ENCODE measurements at regions not wholly inside any gene's neighbourhood (a gene's known extent, or its start where the extent isn't known, plus 50 kb on each side); places are given as distances from the start of the nearest gene placed in this dataset.
"Not testable (repeated sequence)": the region's sequence is repeated elsewhere in the genome, so short reads cannot be mapped to it uniquely, and the experiment has no call there.

- DNase-seq (ENCODE audit: low spot score in 2 of 2) (no peak), ATAC-seq (peak; percentile 51)
- Mint-ChIP-seq H3K27ac (peak overlapping the region; percentile 82), H3K4me3 (no peak overlapping the region), H3K9me3 (no peaks in the 10 kb centered on the region), H3K36me3 (no peaks in the 10 kb centered on the region), H3K4me1 (peaks cover 28% of the 10 kb centered on the region)
Measured at GRCh38 chr11:45374653-45375059, 88.5 kb upstream of the SYT13 start.

GRCh38 chr11:45374130-45374529 is 88.0 kb upstream of the SYT13 start:
- DNase-seq (ENCODE audit: low spot score in 2 of 2) = no peak
- H3K4me1 Mint-ChIP-seq = peaks cover 28% of the 10 kb centered on the region
- H3K36me3 Mint-ChIP-seq = no peaks in the 10 kb centered on the region
- no peak overlapping the region for H3K4me3 Mint-ChIP-seq
- ATAC-seq = no peak
- H3K9me3 Mint-ChIP-seq = no peaks in the 10 kb centered on the region
- H3K27ac Mint-ChIP-seq = peak overlapping the region; percentile 82

- DNase-seq (ENCODE audit: low spot score in 2 of 2) (no peak), ATAC-seq (no peak)
- no peak overlapping the region for H3K27ac Mint-ChIP-seq
- H3K9me3 Mint-ChIP-seq = no peaks in the 10 kb centered on the region
- H3K4me1 Mint-ChIP-seq = peaks cover 28% of the 10 kb centered on the region
- H3K4me3 Mint-ChIP-seq = no peak overlapping the region
- no peaks in the 10 kb centered on the region for H3K36me3 Mint-ChIP-seq
Measured at GRCh38 chr11:45373506-45374035, 87.4 kb upstream of the SYT13 start.

GRCh38 chr11:45372414-45372813 is 86.3 kb upstream of the SYT13 start:
- not testable (repeated sequence) for H3K9me3 Mint-ChIP-seq

DNA sequence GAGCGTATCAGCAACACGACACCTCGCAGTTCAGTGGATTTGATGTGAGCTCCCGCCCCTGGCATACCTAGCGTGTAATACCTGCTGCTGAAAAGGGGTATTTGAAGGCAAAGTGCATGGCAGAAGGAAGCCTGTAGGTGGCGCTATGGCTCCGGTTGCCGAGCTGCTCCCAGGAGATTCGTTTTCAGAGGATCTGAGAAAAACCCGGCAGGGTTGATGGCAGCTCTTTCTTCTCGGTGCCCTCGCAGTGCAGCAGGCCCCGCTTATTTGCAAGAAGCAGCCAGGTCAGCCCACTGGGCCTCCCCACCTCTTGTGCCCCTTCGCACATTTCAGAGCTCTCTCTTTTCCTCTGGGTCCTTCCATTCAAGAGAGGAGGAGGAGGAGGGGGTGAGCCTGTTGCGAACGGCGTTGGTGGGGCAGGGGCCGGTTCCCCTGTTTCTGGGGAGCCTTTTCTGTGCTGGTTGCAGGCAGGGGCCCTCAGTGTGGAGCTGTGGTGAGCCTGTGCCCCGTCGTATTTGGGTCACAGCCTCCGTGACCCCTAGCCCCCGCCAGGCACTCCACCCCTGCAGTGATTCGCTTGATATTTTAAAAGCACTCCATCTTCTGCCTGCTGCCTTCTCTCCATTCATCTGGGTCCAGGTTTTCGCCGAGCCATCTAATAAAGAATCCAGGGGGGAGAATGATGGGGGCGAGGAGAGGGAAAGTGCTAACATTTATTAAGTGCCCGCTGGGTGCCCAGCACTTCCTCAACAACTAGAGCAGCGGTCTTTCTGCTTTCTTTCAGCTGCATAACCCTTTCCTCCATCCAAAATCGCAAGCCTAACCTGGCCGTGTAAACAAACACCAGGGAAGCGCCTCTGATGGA is 85.3 kb upstream of the SYT13 start:
- Mint-ChIP-seq H3K4me1 (peaks cover 28% of the 10 kb centered on the region), H3K36me3 (no peaks in the 10 kb centered on the region), H3K27ac (no peak overlapping the region), H3K9me3 (no peaks in the 10 kb centered on the region), H3K4me3 (no peak overlapping the region)
- ATAC-seq (peak; percentile 68), DNase-seq (ENCODE audit: low spot score in 2 of 2) (peak; percentile 54 to 80)

More at GRCh38 chr11:45372414-45372813, 86.3 kb upstream of the SYT13 start:
- not testable (repeated sequence) for ATAC-seq; H3K4me3 Mint-ChIP-seq; H3K36me3 Mint-ChIP-seq; DNase-seq (ENCODE audit: low spot score in 2 of 2); H3K27ac Mint-ChIP-seq
- H3K4me1 Mint-ChIP-seq = peaks cover 28% of the 10 kb centered on the region

- ATAC-seq (no peak), DNase-seq (ENCODE audit: low spot score in 2 of 2) (no peak)
- Mint-ChIP-seq H3K9me3 (no peaks in the 10 kb centered on the region), H3K4me3 (no peak overlapping the region), H3K4me1 (peaks cover 14% of the 10 kb centered on the region), H3K36me3 (no peaks in the 10 kb centered on the region), H3K27ac (no peak overlapping the region)
Measured at GRCh38 chr11:45369313-45369712, 83.2 kb upstream of the SYT13 start.

GRCh38 chr11:45368697-45369096 is 82.6 kb upstream of the SYT13 start:
- Mint-ChIP-seq H3K36me3 (no peaks in the 10 kb centered on the region), H3K27ac (no peak overlapping the region), H3K9me3 (no peaks in the 10 kb centered on the region), H3K4me1 (peaks cover 8% of the 10 kb centered on the region), H3K4me3 (no peak overlapping the region)
- ATAC-seq (no peak), DNase-seq (ENCODE audit: low spot score in 2 of 2) (no peak)

- no peak overlapping the region for H3K4me3 Mint-ChIP-seq
Measured at GRCh38 chr11:45366619-45367190, 80.6 kb upstream of the SYT13 start.

GRCh38 chr11:45365961-45366618 is 79.9 kb upstream of the SYT13 start:
- no peak for ATAC-seq
- peaks cover 3% of the 10 kb centered on the region for H3K4me1 Mint-ChIP-seq
- no peak for DNase-seq (ENCODE audit: low spot score in 2 of 2)
- H3K4me3 Mint-ChIP-seq = no peak overlapping the region
- no peaks in the 10 kb centered on the region for H3K9me3 Mint-ChIP-seq
- H3K27ac Mint-ChIP-seq = no peak overlapping the region
- no peaks in the 10 kb centered on the region for H3K36me3 Mint-ChIP-seq

More at GRCh38 chr11:45366619-45367190, 80.6 kb upstream of the SYT13 start:
- no peak for DNase-seq (ENCODE audit: low spot score in 2 of 2)
- H3K27ac Mint-ChIP-seq = no peak overlapping the region
- H3K4me1 Mint-ChIP-seq = peaks cover 5% of the 10 kb centered on the region
- H3K36me3 Mint-ChIP-seq = no peaks in the 10 kb centered on the region
- H3K9me3 Mint-ChIP-seq = no peaks in the 10 kb centered on the region
- ATAC-seq = no peak

DNA sequence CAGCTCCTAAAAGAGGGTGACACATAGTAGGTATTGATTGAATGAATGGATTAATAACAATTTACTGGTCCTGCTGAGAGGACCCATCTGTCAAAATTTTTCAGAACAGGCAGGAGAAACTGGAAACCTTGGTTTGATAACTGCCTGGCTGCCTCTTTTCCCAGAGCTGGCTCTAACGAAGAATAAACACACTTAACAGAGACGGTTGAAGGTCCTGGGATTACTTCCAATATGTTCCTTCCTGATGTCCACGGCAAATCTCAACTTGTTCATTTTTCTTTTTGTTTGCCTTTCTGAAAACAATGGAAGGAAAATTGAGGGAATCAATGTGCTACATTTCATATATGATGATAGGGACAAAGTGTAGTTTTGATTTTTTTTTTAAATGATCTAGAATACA is 76.5 kb upstream of the SYT13 start:
- H3K4me1 Mint-ChIP-seq = peaks cover 4% of the 10 kb centered on the region
- no peaks in the 10 kb centered on the region for H3K9me3 Mint-ChIP-seq
- ATAC-seq = no peak
- H3K27ac Mint-ChIP-seq = no peak overlapping the region
- H3K4me3 Mint-ChIP-seq = no peak overlapping the region
- H3K36me3 Mint-ChIP-seq = no peaks in the 10 kb centered on the region
- no peak for DNase-seq (ENCODE audit: low spot score in 2 of 2)

DNA sequence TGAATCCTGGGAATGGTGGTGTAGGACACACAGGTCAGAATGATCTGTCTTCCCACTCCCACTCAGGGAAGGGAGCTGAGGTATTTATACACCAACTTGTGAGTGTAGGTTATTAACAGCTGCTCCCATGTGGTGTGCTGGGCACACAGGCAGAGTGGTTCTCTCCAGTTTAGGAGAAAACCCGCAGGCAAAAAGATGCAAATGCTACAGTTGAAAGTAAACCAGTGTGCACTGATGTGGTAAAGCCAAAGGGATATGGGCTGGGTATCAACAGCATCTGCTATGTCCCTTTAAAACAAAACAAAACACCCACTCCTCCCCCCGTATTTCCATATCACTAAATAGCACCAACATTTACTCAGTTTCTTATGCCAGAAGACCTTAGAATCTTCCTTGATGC is 75.4 kb upstream of the SYT13 start:
- H3K27ac Mint-ChIP-seq = no peak overlapping the region
- H3K4me3 Mint-ChIP-seq = no peak overlapping the region
- H3K36me3 Mint-ChIP-seq = no peaks in the 10 kb centered on the region
- DNase-seq (ENCODE audit: low spot score in 2 of 2) (no peak), ATAC-seq (no peak)
- H3K9me3 Mint-ChIP-seq = no peaks in the 10 kb centered on the region
- peaks cover 11% of the 10 kb centered on the region for H3K4me1 Mint-ChIP-seq

- Mint-ChIP-seq H3K4me3 (peak overlapping the region; percentile 65), H3K4me1 (peaks cover 16% of the 10 kb centered on the region), H3K27ac (peak overlapping the region; percentile 92), H3K9me3 (no peaks in the 10 kb centered on the region), H3K36me3 (no peaks in the 10 kb centered on the region)
- no peak for ATAC-seq
- no peak for DNase-seq (ENCODE audit: low spot score in 2 of 2)
Measured at GRCh38 chr11:45355706-45356041, 69.5 kb upstream of the SYT13 start.

- no peaks in the 10 kb centered on the region for H3K36me3 Mint-ChIP-seq
- H3K9me3 Mint-ChIP-seq = no peaks in the 10 kb centered on the region
- ATAC-seq (peak; percentile 93), DNase-seq (ENCODE audit: low spot score in 2 of 2) (peak; percentile 66 to 92)
- peaks cover 16% of the 10 kb centered on the region for H3K4me1 Mint-ChIP-seq
- peak overlapping the region; percentile 92 for H3K27ac Mint-ChIP-seq
- peak overlapping the region; percentile 65 for H3K4me3 Mint-ChIP-seq
Measured at GRCh38 chr11:45354976-45355705, 69.0 kb upstream of the SYT13 start.

DNA sequence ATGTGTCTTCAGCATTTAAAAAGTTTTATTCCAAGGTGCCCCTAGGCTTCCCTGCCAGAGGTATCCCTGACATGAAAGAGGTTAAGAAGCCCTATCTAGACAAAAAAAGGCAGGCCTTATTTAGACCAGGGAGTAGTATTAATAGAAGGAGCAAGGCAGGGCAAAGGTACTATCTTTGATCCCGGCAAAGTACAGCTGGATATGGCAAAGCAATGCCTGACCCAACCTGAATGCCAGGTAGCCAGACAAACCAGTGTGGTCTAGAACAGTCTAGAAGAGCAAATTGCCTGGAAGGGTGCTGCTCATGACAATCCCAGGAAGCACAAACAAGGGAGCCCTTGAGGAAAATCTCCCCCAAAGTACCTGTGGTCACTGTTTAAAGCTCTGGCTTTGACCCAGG is 62.6 kb upstream of the SYT13 start:
- Mint-ChIP-seq H3K4me3 (no peak overlapping the region), H3K27ac (no peak overlapping the region), H3K36me3 (no peaks in the 10 kb centered on the region), H3K4me1 (no peaks in the 10 kb centered on the region), H3K9me3 (no peaks in the 10 kb centered on the region)
- ATAC-seq (no peak), DNase-seq (ENCODE audit: low spot score in 2 of 2) (no peak)

All from stimulated activated effector memory CD8-positive, alpha-beta T cell treated with anti-CD3 and anti-CD28 coated beads, Interleukin-12 subunit alpha, Interleukin-12 subunit beta, amount 100 ng/mL, for 72 hours (primary cell).